Sigmoid colon (tissue), 4 donors: ENCODE measurements at regions not wholly inside any gene's neighbourhood (a gene's known extent, or its start where the extent isn't known, plus 50 kb on each side); places are given as distances from the start of the nearest gene placed in this dataset.

Experiments
- CTCF ChIP-seq, 4 experiments: fragments of 450-650 bp in 3 of 4; fragments of 200-600 bp in 1 of 4; IDR thresholded peaks; one replicate each; pipeline ENCODE4 v1.5.1; 2016 to 2019; ENCODE audit warnings: antibody characterized with exemption in 4 of 4, mild to moderate bottlenecking in 3 of 4, moderate library complexity in 2 of 4
- EP300 ChIP-seq, 4 donors: sonication (generic); formaldehyde crosslinking; IDR thresholded peaks; one replicate each; pipeline ENCODE4 v1.6.1; 2017; ENCODE audit warnings: antibody characterized with exemption in 4 of 4
- POLR2A ChIP-seq, 2 donors: fragments of 450-650 bp; IDR thresholded peaks; one replicate each; pipeline ENCODE4 v1.6.1; 2016; ENCODE audit warnings: antibody characterized with exemption in 2 of 2, mild to moderate bottlenecking in 2 of 2, moderate library complexity in 2 of 2

- no peak for TF ChIP-seq CTCF (IDR thresholded peaks at IDR 0.05)
- no peak for TF ChIP-seq EP300 (IDR thresholded peaks at IDR 0.05)
- TF ChIP-seq POLR2A (IDR thresholded peaks at IDR 0.05): no peak
These were observed 118.1 kb upstream of the GCFC2 start for GRCh38 chr2:75828826-75829225.
